Suprapubic skin (tissue), 4 donors: ENCODE measurements at regions not wholly inside any gene's neighbourhood (a gene's known extent, or its start where the extent isn't known, plus 50 kb on each side); places are given as distances from the start of the nearest gene placed in this dataset.

Experiments used
- DNase-seq, 2 donors: peaks; one replicate each; pipeline ENCODE4 v3.0.0-alpha.2; 2019; ENCODE audit warnings: low spot score in 2 of 2
- H3K27ac ChIP-seq: fragments of 200-600 bp; sonication (generic); one replicate; pipeline ENCODE4 v1.5.1; 2019
- H3K27me3 ChIP-seq: fragments of 200-600 bp; sonication (generic); one replicate; pipeline ENCODE4 v1.5.1; 2019
- H3K36me3 ChIP-seq: fragments of 200-600 bp; sonication (generic); one replicate; pipeline ENCODE4 v1.5.1; 2019
- H3K4me1 ChIP-seq: fragments of 200-600 bp; sonication (generic); one replicate; pipeline ENCODE4 v1.5.1; 2019
- H3K4me3 ChIP-seq: fragments of 200-600 bp; sonication (generic); one replicate; pipeline ENCODE4 v1.5.1; 2019; ENCODE audit warnings: mild to moderate bottlenecking
- H3K9me3 ChIP-seq: fragments of 200-600 bp; sonication (generic); one replicate; pipeline ENCODE4 v1.5.1; 2019
- CTCF ChIP-seq, 2 donors: fragments of 200-600 bp in 1 of 2; fragments of 450-650 bp in 1 of 2; sonication (generic) in 1 of 2; IDR thresholded peaks; one replicate each; pipeline ENCODE4 v1.5.1; 2016 to 2019; ENCODE audit warnings: antibody characterized with exemption in 2 of 2, mild to moderate bottlenecking in 1 of 2, moderate library complexity in 1 of 2
- EP300 ChIP-seq: sonication (generic); formaldehyde crosslinking; IDR thresholded peaks from one replicate; pipeline ENCODE4 v1.6.1; 2017; ENCODE audit warnings: antibody characterized with exemption
- POLR2A ChIP-seq, 2 donors: fragments of 450-650 bp; IDR thresholded peaks; one replicate each; pipeline ENCODE4 v1.6.1; 2017; ENCODE audit warnings: antibody characterized with exemption in 2 of 2, mild to moderate bottlenecking in 2 of 2, moderate library complexity in 2 of 2
- POLR2AphosphoS5 ChIP-seq, 3 donors: sonication (generic); formaldehyde crosslinking; IDR thresholded peaks; one replicate each; pipeline ENCODE4 v1.6.1; 2017; ENCODE audit warnings: antibody characterized with exemption in 3 of 3
- WGBS: methylation state at CpG from one replicate; pipeline ENCODE4 v1.1.5; 2018; 5-methylcytosine and 5-hydroxymethylcytosine counted together

- H3K36me3 ChIP-seq, result no peaks in the 10 kb centered on the region
- 98% methylated on average over 6 of the region's 7 CpGs for WGBS
- no peak for TF ChIP-seq CTCF (IDR thresholded peaks at IDR 0.05)
- H3K9me3 ChIP-seq, result no peaks in the 10 kb centered on the region
- DNase-seq, result no peak
- H3K4me1 ChIP-seq, result no peaks in the 10 kb centered on the region
- H3K27me3 ChIP-seq, result no peaks in the 10 kb centered on the region
- H3K27ac ChIP-seq, result no peak overlapping the region
- no peak overlapping the region for H3K4me3 ChIP-seq
Measured at GRCh38 chr16:72324578-72324977, 152.6 kb upstream of the PMFBP1 start.

GRCh38 chr16:72317446-72317845, 145.5 kb upstream of the PMFBP1 start:
- no peaks in the 10 kb centered on the region for H3K9me3 ChIP-seq
- WGBS, result 23% methylated on average over 2 of the region's 2 CpGs
- H3K4me3 ChIP-seq, result no peak overlapping the region
- H3K36me3 ChIP-seq, result no peaks in the 10 kb centered on the region
- TF ChIP-seq POLR2A (IDR thresholded peaks at IDR 0.05), result no peak
- peak in 1 of 3 donors; percentile 26 for TF ChIP-seq POLR2AphosphoS5 (IDR thresholded peaks at IDR 0.05)
- no peak for TF ChIP-seq CTCF (IDR thresholded peaks at IDR 0.05)
- no peak for TF ChIP-seq EP300
- H3K4me1 ChIP-seq, result peaks cover 6% of the 10 kb centered on the region
- DNase-seq, result no peak
- peak overlapping the region; percentile 42 for H3K27ac ChIP-seq
- H3K27me3 ChIP-seq, result no peaks in the 10 kb centered on the region

GRCh38 chr16:72313903-72314302, 141.9 kb upstream of the PMFBP1 start:
- Histone ChIP-seq H3K9me3 (no peaks in the 10 kb centered on the region), H3K4me3 (no peak overlapping the region), H3K36me3 (no peaks in the 10 kb centered on the region), H3K4me1 (peaks cover 6% of the 10 kb centered on the region), H3K27ac (no peak overlapping the region), H3K27me3 (no peaks in the 10 kb centered on the region)
- TF ChIP-seq POLR2AphosphoS5 (IDR thresholded peaks at IDR 0.05) (no peak), POLR2A (IDR thresholded peaks at IDR 0.05) (no peak)
- 78% methylated on average over 2 of the region's 2 CpGs for WGBS
- DNase-seq, result no peak

GRCh38 chr16:72312828-72313227, 140.9 kb upstream of the PMFBP1 start:
- peaks cover 5% of the 10 kb centered on the region for H3K4me1 ChIP-seq
- no peaks in the 10 kb centered on the region for H3K36me3 ChIP-seq
- no peaks in the 10 kb centered on the region for H3K27me3 ChIP-seq
- no peaks in the 10 kb centered on the region for H3K9me3 ChIP-seq
- TF ChIP-seq CTCF (IDR thresholded peaks at IDR 0.05) (no peak), POLR2A (IDR thresholded peaks at IDR 0.05) (no peak), EP300 (no peak), POLR2AphosphoS5 (IDR thresholded peaks at IDR 0.05) (no peak)
- 48% methylated on average over 4 of the region's 4 CpGs for WGBS
- H3K4me3 ChIP-seq, result no peak overlapping the region
- H3K27ac ChIP-seq, result no peak overlapping the region
- no peak for DNase-seq

GRCh38 chr16:72311426-72311825, 139.5 kb upstream of the PMFBP1 start:
- Histone ChIP-seq H3K27ac (no peak overlapping the region), H3K27me3 (no peaks in the 10 kb centered on the region), H3K9me3 (no peaks in the 10 kb centered on the region), H3K4me1 (no peaks in the 10 kb centered on the region), H3K4me3 (no peak overlapping the region), H3K36me3 (no peaks in the 10 kb centered on the region)
- no peak for DNase-seq
- TF ChIP-seq POLR2A (IDR thresholded peaks at IDR 0.05), result no peak
- no peak for TF ChIP-seq POLR2AphosphoS5 (IDR thresholded peaks at IDR 0.05)
- TF ChIP-seq CTCF (IDR thresholded peaks at IDR 0.05), result no peak
- no peak for TF ChIP-seq EP300
- WGBS, result 81% methylated on average over 2 of the region's 2 CpGs

GRCh38 chr16:72309001-72309400, 137.0 kb upstream of the PMFBP1 start:
- TF ChIP-seq POLR2AphosphoS5 (IDR thresholded peaks at IDR 0.05) (no peak), POLR2A (IDR thresholded peaks at IDR 0.05) (no peak), EP300 (no peak), CTCF (IDR thresholded peaks at IDR 0.05) (no peak)
- no peak for DNase-seq
- Histone ChIP-seq H3K9me3 (no peaks in the 10 kb centered on the region), H3K27me3 (no peaks in the 10 kb centered on the region), H3K36me3 (no peaks in the 10 kb centered on the region), H3K4me3 (no peak overlapping the region), H3K4me1 (no peaks in the 10 kb centered on the region), H3K27ac (no peak overlapping the region)
- WGBS, result 92% methylated on average over 4 of the region's 4 CpGs
